HG02678 (cell line): ENCODE measurements at regions not wholly inside any gene's neighbourhood (a gene's known extent, or its start where the extent isn't known, plus 50 kb on each side); places are given as distances from the start of the nearest gene placed in this dataset.

Experiments
- ATAC-seq: cut with Tn5 transposase; IDR thresholded peaks from one replicate; pipeline ENCODE4 v1.9.1; 2021; ENCODE audit warnings: mild to moderate bottlenecking, moderate library complexity; ENCODE audit not compliant: unreplicated experiment

DNA sequence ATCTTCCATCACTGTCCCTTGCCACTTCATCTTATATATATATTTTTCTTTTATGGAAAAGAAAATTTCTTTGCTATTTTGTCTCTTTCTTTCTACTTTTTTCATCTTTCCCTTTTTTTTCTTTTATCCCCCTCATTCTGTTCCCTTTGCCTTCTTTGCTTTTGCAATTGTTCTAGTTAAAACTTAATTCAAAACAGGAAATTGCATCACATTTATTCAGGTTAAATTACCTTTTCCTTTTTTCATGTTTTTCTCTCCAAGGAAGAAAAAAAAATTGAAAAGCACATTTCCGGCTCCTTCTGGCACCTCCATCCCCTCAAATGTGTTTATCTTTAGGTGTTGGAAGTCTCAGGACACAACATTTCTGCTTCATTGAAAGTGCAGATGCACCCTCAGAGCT is 176.9 kb downstream of the FGF1 start:
- no peak for ATAC-seq

DNA sequence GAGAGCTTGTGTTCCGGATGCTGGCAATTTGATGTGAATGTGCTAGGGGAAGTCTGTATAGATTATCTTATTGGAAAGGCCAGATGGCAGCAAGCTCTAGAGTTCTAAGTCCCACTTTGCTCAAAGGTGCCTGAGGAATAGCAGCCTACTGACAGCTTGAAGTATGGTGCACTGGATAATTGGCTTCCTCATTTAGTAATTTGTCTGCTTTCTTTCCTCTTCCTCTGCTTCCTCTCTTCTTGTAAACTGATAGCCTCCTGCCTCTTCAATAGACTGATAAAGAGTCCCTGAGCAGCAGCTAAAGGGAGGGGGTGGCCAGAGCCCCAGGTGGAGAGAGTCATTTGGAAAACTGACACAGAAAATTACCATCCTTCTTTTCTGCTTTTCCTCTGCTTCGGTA is 177.3 kb downstream of the FGF1 start:
- no peak for ATAC-seq

GRCh38 chr5:142507531-142508372 is 178.1 kb downstream of the FGF1 start:
- peak; percentile 73 for ATAC-seq

- no peak for ATAC-seq
These were observed 179.1 kb downstream of the FGF1 start for GRCh38 chr5:142506756-142507155.

GRCh38 chr5:142506046-142506445 is 179.8 kb downstream of the FGF1 start:
- ATAC-seq = no peak

DNA sequence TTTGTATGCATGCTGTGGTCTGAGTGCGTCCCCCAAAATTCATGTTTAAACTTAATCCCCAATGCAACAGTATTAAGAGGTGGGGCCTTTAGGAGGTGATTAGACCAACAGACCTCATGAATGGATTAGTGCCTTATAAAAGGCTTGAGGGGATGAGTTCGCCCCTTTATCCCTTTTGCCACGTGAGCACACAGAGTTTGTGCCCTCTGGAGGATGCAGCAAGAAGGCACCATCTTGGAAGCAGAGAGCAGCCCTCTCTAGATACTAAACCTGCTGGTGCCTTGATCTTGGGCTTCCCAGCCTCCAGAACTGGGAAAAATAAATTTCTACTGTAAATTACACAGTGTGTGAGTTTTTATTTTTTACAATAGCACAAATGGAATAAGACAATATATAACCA is 177.1 kb upstream of the SPRY4 start:
- ATAC-seq = no peak

GRCh38 chr5:142500227-142500905 is 175.5 kb upstream of the SPRY4 start:
- no peak for ATAC-seq

DNA sequence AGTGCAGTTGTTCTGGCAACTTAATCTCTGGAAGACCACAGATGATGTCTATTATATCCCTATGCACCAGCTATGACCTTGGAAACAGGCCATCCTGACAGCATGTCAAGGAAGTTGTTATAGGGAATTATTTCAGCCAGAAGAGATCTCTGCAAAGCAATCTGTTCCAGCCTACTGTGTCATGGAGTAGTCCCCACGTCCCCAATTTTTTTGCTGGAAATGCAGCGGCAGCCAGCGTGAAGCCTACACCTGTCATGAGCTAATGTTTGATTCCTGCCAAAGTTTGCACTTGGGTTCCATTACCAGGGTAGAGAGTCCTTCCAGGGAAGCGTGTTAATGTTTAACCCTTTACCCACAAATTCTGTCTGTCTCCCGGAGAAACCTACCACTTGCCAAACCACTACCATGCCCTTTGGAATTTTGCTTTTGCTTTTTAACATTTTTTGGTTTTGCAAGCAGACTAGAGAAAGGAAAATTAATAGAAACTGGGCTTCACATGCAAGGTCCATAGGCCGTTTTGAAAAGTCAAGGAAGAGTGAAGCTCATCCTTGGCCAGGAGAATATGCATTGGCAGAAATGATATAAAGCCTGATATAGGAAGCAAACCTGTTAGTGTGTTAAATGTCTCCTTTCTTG is 174.9 kb upstream of the SPRY4 start:
- ATAC-seq = no peak

- no peak for ATAC-seq
These were observed 173.5 kb upstream of the SPRY4 start for GRCh38 chr5:142498298-142498697.

DNA sequence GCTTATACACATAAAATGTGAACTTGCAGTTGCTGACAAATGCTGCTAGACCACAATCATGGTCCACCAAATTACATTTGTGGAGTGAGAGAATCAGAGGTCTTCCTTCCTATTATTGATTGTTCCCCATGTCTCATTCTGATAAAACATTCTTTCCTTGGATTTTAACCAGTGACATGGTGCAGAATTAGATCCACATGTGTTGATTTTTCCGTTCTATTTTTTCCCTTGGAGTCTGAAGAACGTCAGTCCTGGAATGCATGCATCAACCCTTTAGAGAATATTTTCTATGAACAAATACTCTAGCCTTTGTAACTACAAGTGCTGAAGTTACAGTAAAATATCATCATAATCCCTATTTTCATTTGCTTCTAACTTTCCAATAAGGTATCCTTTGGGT is 170.7 kb upstream of the SPRY4 start:
- no peak for ATAC-seq

- ATAC-seq = no peak
These were observed 169.2 kb upstream of the SPRY4 start for GRCh38 chr5:142493875-142494518.

DNA sequence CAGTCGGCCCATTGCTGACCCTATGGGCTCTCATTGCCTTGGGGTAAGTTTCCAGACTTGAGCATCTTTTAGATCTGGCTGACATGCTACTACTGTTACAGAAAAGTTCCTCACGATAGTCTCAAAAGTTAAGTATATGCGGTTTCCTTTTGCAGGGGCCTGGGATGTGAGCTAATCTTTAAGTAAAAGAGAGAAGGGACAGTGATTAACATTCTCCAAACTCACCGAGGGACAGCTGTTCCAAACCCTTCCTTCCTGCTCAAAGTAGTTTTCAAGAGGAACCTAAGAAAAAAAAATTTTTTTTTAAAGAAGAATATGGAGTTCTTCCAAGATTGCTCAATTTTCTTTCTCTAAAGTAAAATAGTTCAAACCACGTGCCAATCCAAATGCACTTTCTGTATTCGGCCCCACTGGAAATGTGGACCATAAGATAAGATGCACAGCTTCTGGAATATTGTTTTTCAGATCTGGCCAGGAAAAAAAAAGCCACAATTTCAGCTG is 168.0 kb upstream of the SPRY4 start:
- no peak for ATAC-seq

DNA sequence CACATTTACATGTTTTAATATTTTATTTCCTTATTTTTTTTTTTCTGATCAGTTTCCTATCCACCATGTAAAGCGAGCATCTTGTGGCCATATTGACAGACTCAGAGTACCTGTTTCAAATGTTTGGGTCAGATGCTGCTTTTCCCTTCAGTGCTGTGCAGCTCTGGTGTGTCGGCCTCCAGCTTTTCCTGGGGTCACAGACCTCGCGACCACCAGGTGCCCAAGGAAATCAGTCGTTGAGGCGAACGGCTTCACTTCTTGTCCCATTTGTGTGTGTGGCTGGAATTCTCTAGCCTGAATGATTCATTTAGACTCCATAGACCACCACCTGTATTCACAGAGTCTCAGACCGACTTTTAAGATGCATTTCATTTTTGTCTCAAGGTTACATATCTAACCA is 166.9 kb upstream of the SPRY4 start:
- ATAC-seq = no peak

- no peak for ATAC-seq
These were observed 166.4 kb upstream of the SPRY4 start for GRCh38 chr5:142491270-142491669.

DNA sequence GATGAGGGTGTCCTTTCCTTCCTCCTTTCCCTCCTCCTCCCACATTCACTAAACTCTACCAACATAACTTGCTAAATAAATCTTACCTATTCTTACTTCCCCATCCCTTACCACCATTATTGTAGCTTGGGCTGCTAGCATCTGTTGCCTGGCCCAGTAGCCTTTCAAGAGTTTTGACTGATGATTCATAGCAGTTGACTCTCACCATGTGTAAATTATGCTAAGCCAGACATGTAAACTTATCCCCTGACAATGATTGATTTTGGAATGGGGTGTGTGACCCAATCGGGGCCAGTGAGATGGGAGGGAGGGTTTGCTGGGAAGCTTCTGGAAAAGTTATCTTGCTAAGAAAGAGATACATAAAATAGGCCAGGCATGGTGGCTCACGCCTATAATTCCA is 161.8 kb upstream of the SPRY4 start:
- ATAC-seq = no peak

DNA sequence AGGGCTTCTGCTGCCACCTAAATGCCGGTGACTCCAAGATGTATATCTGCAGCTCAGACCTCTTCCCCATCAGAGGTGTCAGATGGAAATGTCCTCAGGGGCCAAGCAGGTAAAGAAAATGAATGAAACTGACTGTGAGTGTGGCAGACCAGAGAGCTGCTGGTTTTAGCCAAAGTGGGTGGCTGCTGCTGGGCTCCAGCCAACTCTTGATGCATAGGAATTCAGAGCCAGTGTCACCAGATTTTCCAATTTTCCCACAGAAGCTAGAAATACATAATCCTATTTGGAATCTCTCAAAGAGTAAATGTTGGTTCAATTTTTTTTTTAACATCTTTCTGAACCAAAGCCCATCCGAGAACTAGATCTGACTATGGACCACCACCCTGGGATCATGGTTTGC is 161.2 kb upstream of the SPRY4 start:
- no peak for ATAC-seq

DNA sequence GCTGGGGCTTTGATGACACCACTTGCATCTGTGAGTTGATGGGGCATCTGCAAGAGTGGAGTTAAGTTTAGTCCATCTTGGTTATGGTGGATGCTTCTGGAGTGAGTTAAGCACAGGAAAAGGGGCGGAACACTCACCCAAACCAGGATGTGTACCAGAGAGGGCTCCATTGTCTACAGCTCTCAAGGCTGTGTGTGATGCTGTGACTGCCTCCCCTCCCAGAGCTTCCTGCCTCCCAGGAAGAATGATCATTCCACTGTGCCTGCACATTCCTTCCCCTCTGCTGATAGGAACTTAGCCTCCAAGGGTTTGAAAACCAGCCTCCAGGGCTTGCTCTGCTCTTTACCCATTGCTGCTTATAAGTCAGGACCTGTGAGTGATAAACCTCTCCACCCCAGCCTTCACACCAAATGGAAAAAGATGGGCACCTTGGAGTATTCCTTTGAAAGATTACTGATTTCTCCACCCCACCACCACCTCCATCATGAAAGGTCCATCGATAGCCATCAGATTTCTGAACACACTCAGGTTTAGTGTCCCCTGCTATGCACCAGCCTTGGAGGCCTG is 160.1 kb upstream of the SPRY4 start:
- ATAC-seq = no peak

- no peak for ATAC-seq
These were observed 157.4 kb upstream of the SPRY4 start for GRCh38 chr5:142482207-142482606.

DNA sequence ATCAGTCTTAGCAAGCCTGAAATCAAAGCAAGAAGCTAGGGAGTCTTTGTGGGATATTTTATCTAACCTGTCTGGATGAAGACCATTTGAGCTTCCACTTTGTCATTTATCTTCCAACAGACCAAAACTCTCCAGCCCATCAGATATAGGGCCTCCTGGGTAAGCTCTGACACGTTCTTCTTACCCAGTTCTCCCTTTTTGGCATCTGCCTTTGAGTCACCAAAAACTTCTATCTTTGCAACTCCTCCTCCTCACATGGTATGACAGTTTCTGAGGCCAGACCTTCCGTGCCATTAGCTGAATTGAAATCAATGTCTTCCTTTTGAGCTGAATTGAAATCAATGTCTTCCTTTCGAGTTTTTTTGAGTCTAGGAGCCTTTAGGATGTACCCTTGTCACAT is 156.6 kb upstream of the SPRY4 start:
- ATAC-seq = no peak

GRCh38 chr5:142479854-142480519 is 155.2 kb upstream of the SPRY4 start:
- no peak for ATAC-seq
